H1 (cell line): ENCODE measurements at regions not wholly inside any gene's neighbourhood (a gene's known extent, or its start where the extent isn't known, plus 50 kb on each side); places are given as distances from the start of the nearest gene placed in this dataset.

ENCODE experiments used
- CHD2 ChIP-seq: IDR thresholded peaks from 2 replicates; pipeline ENCODE4 v1.6.1; 2012; ENCODE audit warnings: low read length, improper control_type of control experiment
- EP300 ChIP-seq, 2 experiments: IDR thresholded peaks; 1 replicate in 1 of 2; 2 replicates in 1 of 2; pipeline ENCODE4 v1.6.1; 2011 to 2012; ENCODE audit warnings: low read depth in 2 of 2, low read length in 2 of 2, mild to moderate bottlenecking in 2 of 2, borderline replicate concordance in 1 of 2, inconsistent platforms in 1 of 2, moderate library complexity in 1 of 2
- EZH2 ChIP-seq: fragments of 200-600 bp; sonication (generic); IDR thresholded peaks from 2 replicates; pipeline ENCODE4 v1.7.1; 2012; ENCODE audit warnings: low read depth, mild to moderate bottlenecking, moderate library complexity, low read length, inconsistent platforms; ENCODE audit not compliant: severe bottlenecking
- JUND ChIP-seq: IDR thresholded peaks from 2 replicates; pipeline ENCODE4 v1.6.1; 2011; ENCODE audit warnings: mild to moderate bottlenecking, improper control_type of control experiment, low read length
- TAF7 ChIP-seq: optimal IDR thresholded peaks from 2 replicates; pipeline ENCODE3; 2011; ENCODE audit warnings: low read depth, mild to moderate bottlenecking, inconsistent platforms, low read length, moderate library complexity, borderline replicate concordance
- TF ChIP-seq, protein P1 (sequence below), 3 experiments: IDR thresholded peaks; 1 replicate in 2 of 3; 2 replicates in 1 of 3; pipeline versions ENCODE4 v1.5.1 to v1.6.1; 2011; ENCODE audit warnings: low read length in 3 of 3, mild to moderate bottlenecking in 3 of 3, inconsistent platforms in 2 of 3, low read depth in 1 of 3, moderate library complexity in 1 of 3; ENCODE audit not compliant: insufficient read depth in 1 of 3; ENCODE audit errors: control extremely low read depth in 1 of 3

DNA sequence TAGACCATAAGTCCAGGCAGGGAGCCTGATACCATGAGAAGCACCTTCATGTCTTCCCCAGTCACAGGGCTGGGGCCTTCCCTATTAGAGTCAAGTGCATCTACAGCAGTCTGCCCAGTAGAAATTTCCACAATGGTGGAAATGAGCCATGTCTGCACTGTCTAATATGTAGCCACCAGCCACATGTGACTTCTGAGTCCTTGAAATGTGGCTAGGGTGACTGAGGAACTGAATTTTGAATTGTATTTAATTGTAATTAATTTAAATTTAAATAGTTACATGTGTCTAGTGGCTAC, 300.2 kb downstream of the CLIC5 start:
- TF ChIP-seq TAF7 (no peak), JUND (no peak), EP300 (IDR thresholded peaks at IDR 0.05; ENCODE audit: borderline replicate concordance in 1 of 2, low read depth in 2 of 2, low read length in 2 of 2) (no peak), EZH2 (no peak), CHD2 (no peak)
- TF ChIP-seq, protein P1, sequence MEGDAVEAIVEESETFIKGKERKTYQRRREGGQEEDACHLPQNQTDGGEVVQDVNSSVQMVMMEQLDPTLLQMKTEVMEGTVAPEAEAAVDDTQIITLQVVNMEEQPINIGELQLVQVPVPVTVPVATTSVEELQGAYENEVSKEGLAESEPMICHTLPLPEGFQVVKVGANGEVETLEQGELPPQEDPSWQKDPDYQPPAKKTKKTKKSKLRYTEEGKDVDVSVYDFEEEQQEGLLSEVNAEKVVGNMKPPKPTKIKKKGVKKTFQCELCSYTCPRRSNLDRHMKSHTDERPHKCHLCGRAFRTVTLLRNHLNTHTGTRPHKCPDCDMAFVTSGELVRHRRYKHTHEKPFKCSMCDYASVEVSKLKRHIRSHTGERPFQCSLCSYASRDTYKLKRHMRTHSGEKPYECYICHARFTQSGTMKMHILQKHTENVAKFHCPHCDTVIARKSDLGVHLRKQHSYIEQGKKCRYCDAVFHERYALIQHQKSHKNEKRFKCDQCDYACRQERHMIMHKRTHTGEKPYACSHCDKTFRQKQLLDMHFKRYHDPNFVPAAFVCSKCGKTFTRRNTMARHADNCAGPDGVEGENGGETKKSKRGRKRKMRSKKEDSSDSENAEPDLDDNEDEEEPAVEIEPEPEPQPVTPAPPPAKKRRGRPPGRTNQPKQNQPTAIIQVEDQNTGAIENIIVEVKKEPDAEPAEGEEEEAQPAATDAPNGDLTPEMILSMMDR (IDR thresholded peaks at IDR 0.05; ENCODE audit: control extremely low read depth in 1 of 3, insufficient read depth in 1 of 3, low read depth in 1 of 3, low read length in 3 of 3): no peak
